ENCODE measurements at regions not wholly inside any gene's neighbourhood (a gene's known extent, or its start where the extent isn't known, plus 50 kb on each side); places are given as distances from the start of the nearest gene placed in this dataset.
A peak's percentile ranks its signal among the peaks of the same experiment; 100 is the strongest.

- no peak overlapping the region for H3K9ac ChIP-seq (ENCODE audit: insufficient read depth in 1 of 2, low read length in 2 of 2)
- H3K9me3 ChIP-seq (ENCODE audit: control insufficient read depth in 4 of 4, insufficient read depth in 3 of 4, low read length in 3 of 4), result peaks cover 0 to 4% (median 2%) of the 10 kb centered on the region in 4 donors
- DNase-seq, result no peak
- 94 to 96% methylated on average over 3 of the region's 3 CpGs for WGBS, 2 donors
- H3K27me3 ChIP-seq (ENCODE audit: control insufficient read depth in 3 of 3, insufficient read depth in 3 of 3, low read length in 2 of 3), result no peaks in the 10 kb centered on the region
- no peaks in the 10 kb centered on the region for H3K36me3 ChIP-seq (ENCODE audit: control insufficient read depth in 4 of 4, insufficient read depth in 4 of 4, low read length in 4 of 4)
- no peak overlapping the region for H3K27ac ChIP-seq (ENCODE audit: low read depth in 1 of 2, low read length in 1 of 2)
- TF ChIP-seq, protein P1, sequence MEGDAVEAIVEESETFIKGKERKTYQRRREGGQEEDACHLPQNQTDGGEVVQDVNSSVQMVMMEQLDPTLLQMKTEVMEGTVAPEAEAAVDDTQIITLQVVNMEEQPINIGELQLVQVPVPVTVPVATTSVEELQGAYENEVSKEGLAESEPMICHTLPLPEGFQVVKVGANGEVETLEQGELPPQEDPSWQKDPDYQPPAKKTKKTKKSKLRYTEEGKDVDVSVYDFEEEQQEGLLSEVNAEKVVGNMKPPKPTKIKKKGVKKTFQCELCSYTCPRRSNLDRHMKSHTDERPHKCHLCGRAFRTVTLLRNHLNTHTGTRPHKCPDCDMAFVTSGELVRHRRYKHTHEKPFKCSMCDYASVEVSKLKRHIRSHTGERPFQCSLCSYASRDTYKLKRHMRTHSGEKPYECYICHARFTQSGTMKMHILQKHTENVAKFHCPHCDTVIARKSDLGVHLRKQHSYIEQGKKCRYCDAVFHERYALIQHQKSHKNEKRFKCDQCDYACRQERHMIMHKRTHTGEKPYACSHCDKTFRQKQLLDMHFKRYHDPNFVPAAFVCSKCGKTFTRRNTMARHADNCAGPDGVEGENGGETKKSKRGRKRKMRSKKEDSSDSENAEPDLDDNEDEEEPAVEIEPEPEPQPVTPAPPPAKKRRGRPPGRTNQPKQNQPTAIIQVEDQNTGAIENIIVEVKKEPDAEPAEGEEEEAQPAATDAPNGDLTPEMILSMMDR (IDR thresholded peaks at IDR 0.05; ENCODE audit: control extremely low read depth, extremely low read depth), result no peak
- H3K4me1 ChIP-seq (ENCODE audit: control insufficient read depth in 5 of 5, insufficient read depth in 5 of 5, low read length in 5 of 5), result peaks cover 0 to 3% (median 0%) of the 10 kb centered on the region in 5 donors
- no peak overlapping the region for H3K4me3 ChIP-seq
- ATAC-seq (ENCODE audit: insufficient read depth, low FRiP score), result no peak
Observed at GRCh38 chr16:52696126-52696525, 149.2 kb upstream of the TOX3 start.

DNA sequence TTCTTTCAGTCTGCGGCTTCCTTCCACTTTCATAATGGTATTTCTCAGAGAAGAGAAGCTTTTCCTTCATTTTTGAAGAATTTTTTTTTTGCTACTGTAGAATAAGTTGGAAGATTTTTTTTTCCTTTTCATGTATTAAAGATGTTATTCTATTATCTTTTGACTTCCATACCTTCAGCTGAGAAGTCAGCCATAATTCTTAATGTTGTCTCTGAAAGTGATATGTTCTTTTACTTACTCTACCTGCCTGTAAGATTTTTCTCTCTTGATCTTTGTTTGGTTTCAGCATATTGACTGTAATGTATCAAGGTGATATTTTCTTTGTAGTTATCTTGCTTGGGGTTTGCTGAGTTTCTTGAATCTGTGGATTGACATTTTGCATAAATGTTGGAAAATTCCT is 143.5 kb upstream of the TOX3 start:
- TF ChIP-seq, protein P1 (IDR thresholded peaks at IDR 0.05; ENCODE audit: control extremely low read depth, extremely low read depth), result no peak
- no peak for DNase-seq
- H3K9me3 ChIP-seq (ENCODE audit: control insufficient read depth in 4 of 4, insufficient read depth in 3 of 4, low read length in 3 of 4), result peaks cover under 1 to 4% (median 3%) of the 10 kb centered on the region in 4 donors

DNA sequence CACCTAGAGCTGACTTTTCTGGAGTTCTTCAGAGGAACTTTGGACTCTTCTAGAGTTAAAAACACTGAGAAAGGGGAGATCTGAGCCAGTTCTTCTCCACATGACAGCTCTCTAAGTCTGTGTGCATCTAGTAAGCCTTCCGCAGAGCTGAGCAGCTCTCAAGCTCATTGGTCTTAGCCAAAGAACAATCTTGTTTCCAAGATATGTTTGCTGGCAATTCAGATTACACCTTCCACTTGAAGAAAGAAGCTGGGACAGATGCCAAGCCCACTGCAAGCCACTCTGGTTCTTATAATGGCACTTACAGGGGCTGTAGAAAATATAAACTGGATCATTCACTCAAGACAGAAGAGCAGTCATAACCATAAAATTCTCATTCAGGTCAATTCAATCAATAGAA is 134.1 kb upstream of the TOX3 start:
- Histone ChIP-seq H3K27ac (ENCODE audit: low read depth in 1 of 2, low read length in 1 of 2) (no peak overlapping the region), H3K27me3 (ENCODE audit: control insufficient read depth in 3 of 3, insufficient read depth in 3 of 3, low read length in 2 of 3) (no peaks in the 10 kb centered on the region), H3K4me3 (no peak overlapping the region), H3K36me3 (ENCODE audit: control insufficient read depth in 4 of 4, insufficient read depth in 4 of 4, low read length in 4 of 4) (no peaks in the 10 kb centered on the region), H3K9ac (ENCODE audit: insufficient read depth in 1 of 2, low read length in 2 of 2) (no peak overlapping the region), H3K9me3 (ENCODE audit: control insufficient read depth in 4 of 4, insufficient read depth in 3 of 4, low read length in 3 of 4) (peaks cover 0 to 2% (median under 1%) of the 10 kb centered on the region in 4 donors), H3K4me1 (ENCODE audit: control insufficient read depth in 5 of 5, insufficient read depth in 5 of 5, low read length in 5 of 5) (peaks cover 0 to 6% (median 0%) of the 10 kb centered on the region in 5 donors)
- TF ChIP-seq, protein P1 (IDR thresholded peaks at IDR 0.05; ENCODE audit: control extremely low read depth, extremely low read depth), result no peak
- ATAC-seq (ENCODE audit: insufficient read depth, low FRiP score) (no peak), DNase-seq (peak; percentile 56 to 81 (median 58))
- 62 to 83% methylated on average over 1 of the region's 1 CpG for WGBS, 2 donors

More for the DNA sequence above, 143.5 kb upstream of the TOX3 start:
- H3K36me3 ChIP-seq (ENCODE audit: control insufficient read depth in 4 of 4, insufficient read depth in 4 of 4, low read length in 4 of 4), result no peaks in the 10 kb centered on the region
- H3K4me3 ChIP-seq, result no peak overlapping the region
- H3K27ac ChIP-seq (ENCODE audit: low read depth in 1 of 2, low read length in 1 of 2), result no peak overlapping the region
- peaks cover 0 to 2% (median 0%) of the 10 kb centered on the region in 5 donors for H3K4me1 ChIP-seq (ENCODE audit: control insufficient read depth in 5 of 5, insufficient read depth in 5 of 5, low read length in 5 of 5)
- H3K9ac ChIP-seq (ENCODE audit: insufficient read depth in 1 of 2, low read length in 2 of 2), result no peak overlapping the region
- no peaks in the 10 kb centered on the region for H3K27me3 ChIP-seq (ENCODE audit: control insufficient read depth in 3 of 3, insufficient read depth in 3 of 3, low read length in 2 of 3)
- ATAC-seq (ENCODE audit: insufficient read depth, low FRiP score), result no peak
- WGBS, 2 donors, result 85 to 91% methylated on average over 1 of the region's 1 CpG

- Histone ChIP-seq H3K36me3 (ENCODE audit: control insufficient read depth in 4 of 4, insufficient read depth in 4 of 4, low read length in 4 of 4) (no peaks in the 10 kb centered on the region), H3K9me3 (ENCODE audit: control insufficient read depth in 4 of 4, insufficient read depth in 3 of 4, low read length in 3 of 4) (no peaks in the 10 kb centered on the region), H3K27me3 (ENCODE audit: control insufficient read depth in 3 of 3, insufficient read depth in 3 of 3, low read length in 2 of 3) (no peaks in the 10 kb centered on the region), H3K27ac (ENCODE audit: low read depth in 1 of 2, low read length in 1 of 2) (no peak overlapping the region), H3K9ac (ENCODE audit: insufficient read depth in 1 of 2, low read length in 2 of 2) (no peak overlapping the region), H3K4me3 (no peak overlapping the region), H3K4me1 (ENCODE audit: control insufficient read depth in 5 of 5, insufficient read depth in 5 of 5, low read length in 5 of 5) (peaks cover 0 to 10% (median 0%) of the 10 kb centered on the region in 5 donors)
- whole genome bisulfite sequencing, 2 donors, result 19 to 28% methylated on average over 2 of the region's 2 CpGs
- DNase-seq (peak in 2 of 3 donors; percentile 39 to 68), ATAC-seq (ENCODE audit: insufficient read depth, low FRiP score) (no peak)
- TF ChIP-seq, protein P1 (IDR thresholded peaks at IDR 0.05; ENCODE audit: control extremely low read depth, extremely low read depth), result no peak
Observed at GRCh38 chr16:52677501-52677900, 130.6 kb upstream of the TOX3 start.
